Lower leg skin (tissue), 4 donors: ENCODE measurements at regions not wholly inside any gene's neighbourhood (a gene's known extent, or its start where the extent isn't known, plus 50 kb on each side); places are given as distances from the start of the nearest gene placed in this dataset.
"Not testable (repeated sequence)": the region's sequence is repeated elsewhere in the genome, so short reads cannot be mapped to it uniquely, and the experiment has no call there.

ENCODE experiments used
- DNase-seq, 2 donors: peaks; one replicate each; pipeline ENCODE4 v3.0.0-alpha.2; 2019; ENCODE audit warnings: low spot score in 2 of 2
- H3K4me3 ChIP-seq: fragments of 200-600 bp; sonication (generic); 2 replicates; pipeline ENCODE4 v1.5.1; 2017; ENCODE audit warnings: mild to moderate bottlenecking, low read depth; ENCODE audit not compliant: poor library complexity, severe bottlenecking
- CTCF ChIP-seq, 3 donors: fragments of 450-650 bp; IDR thresholded peaks; one replicate each; pipeline ENCODE4 v1.5.1; 2016; ENCODE audit warnings: antibody characterized with exemption in 3 of 3, mild to moderate bottlenecking in 3 of 3, moderate library complexity in 2 of 3
- POLR2A ChIP-seq, 2 donors: fragments of 450-650 bp; IDR thresholded peaks; one replicate each; pipeline ENCODE4 v1.6.1; 2016 to 2017; ENCODE audit warnings: antibody characterized with exemption in 2 of 2, mild to moderate bottlenecking in 1 of 2, moderate library complexity in 1 of 2
- WGBS, 2 donors: methylation state at CpG; one replicate each; pipeline ENCODE4 v1.1.5; 2018; 5-methylcytosine and 5-hydroxymethylcytosine counted together
- intact Hi-C: fragments of 100-400 bp; cut with DNase I; formaldehyde crosslinking; loops from one replicate; pipeline ENCODE4 v1.15.0; 2023; ENCODE audit warnings: low total_unique reads

GRCh38 chr10:33055625-33056024 is 97.6 kb upstream of the ITGB1 start:
- H3K4me3 ChIP-seq, result no peak overlapping the region
- intact Hi-C loops, result no loop called here
- no peak for TF ChIP-seq CTCF (IDR thresholded peaks at IDR 0.05)
- no peak for TF ChIP-seq POLR2A (IDR thresholded peaks at IDR 0.05)
- DNase-seq, result no peak

GRCh38 chr10:33052915-33053810 is 95.1 kb upstream of the ITGB1 start:
- no peak for TF ChIP-seq POLR2A (IDR thresholded peaks at IDR 0.05)
- TF ChIP-seq CTCF (IDR thresholded peaks at IDR 0.05), result no peak
- intact Hi-C loops, result no loop called here
- no peak overlapping the region for H3K4me3 ChIP-seq
- 72 to 80% methylated on average over 9 of the region's 9 CpGs for WGBS, 2 donors
- DNase-seq, result no peak

- WGBS, 2 donors, result 89 to 94% methylated on average over 7 of the region's 7 CpGs
- no peak for DNase-seq
Measured at GRCh38 chr10:33052263-33052875, 94.3 kb upstream of the ITGB1 start.

GRCh38 chr10:33049963-33050920 is 92.2 kb upstream of the ITGB1 start:
- H3K4me3 ChIP-seq, DNase-seq, intact Hi-C loops: not testable (repeated sequence)
- WGBS, 2 donors, result 90 to 92% methylated on average over 33 of the region's 33 CpGs

More at GRCh38 chr10:33052263-33052875, 94.3 kb upstream of the ITGB1 start:
- TF ChIP-seq POLR2A (IDR thresholded peaks at IDR 0.05), result no peak
- TF ChIP-seq CTCF (IDR thresholded peaks at IDR 0.05), result no peak
- H3K4me3 ChIP-seq, result no peak overlapping the region
- intact Hi-C loops, result no loop called here

- no peak for DNase-seq
- 84 to 91% methylated on average over 5 of the region's 5 CpGs for WGBS, 2 donors
- intact Hi-C loops, result no loop called here
- no peak overlapping the region for H3K4me3 ChIP-seq
- TF ChIP-seq POLR2A (IDR thresholded peaks at IDR 0.05), result no peak
- TF ChIP-seq CTCF (IDR thresholded peaks at IDR 0.05), result no peak
Measured at GRCh38 chr10:33048223-33048622, 90.2 kb upstream of the ITGB1 start.

- intact Hi-C loops, result no loop called here
- no peak for DNase-seq
- 90 to 92% methylated on average over 1 of the region's 1 CpG for WGBS, 2 donors
- TF ChIP-seq CTCF (IDR thresholded peaks at IDR 0.05), result no peak
- TF ChIP-seq POLR2A (IDR thresholded peaks at IDR 0.05), result no peak
- no peak overlapping the region for H3K4me3 ChIP-seq
Measured at GRCh38 chr10:33047655-33048054, 89.6 kb upstream of the ITGB1 start.
